Right kidney (tissue), 1 donor: ENCODE measurements at regions not wholly inside any gene's neighbourhood (a gene's known extent, or its start where the extent isn't known, plus 50 kb on each side); places are given as distances from the start of the nearest gene placed in this dataset.
A peak's percentile ranks its signal among the peaks of the same experiment; 100 is the strongest.

ENCODE experiments used
- DNase-seq: peaks from one replicate; pipeline ENCODE4 v3.0.0-alpha.2; 2016

GRCh38 chr3:64830681-64831080, 142.9 kb upstream of the ADAMTS9 start:
- DNase-seq = no peak

- no peak for DNase-seq
Observed at GRCh38 chr3:64829331-64829730, 141.5 kb upstream of the ADAMTS9 start.

- DNase-seq = no peak
Observed at GRCh38 chr3:64828276-64828675, 140.5 kb upstream of the ADAMTS9 start.

- DNase-seq = no peak
Observed at GRCh38 chr3:64827431-64827830, 139.6 kb upstream of the ADAMTS9 start.

- DNase-seq = no peak
Observed at GRCh38 chr3:64827019-64827418, 139.2 kb upstream of the ADAMTS9 start.

- DNase-seq = no peak
Observed at GRCh38 chr3:64825404-64826120, 137.8 kb upstream of the ADAMTS9 start.

- DNase-seq = no peak
Observed at GRCh38 chr3:64824394-64824909, 136.7 kb upstream of the ADAMTS9 start.

- no peak for DNase-seq
Observed at GRCh38 chr3:64818196-64818595, 130.4 kb upstream of the ADAMTS9 start.

- no peak for DNase-seq
Observed at GRCh38 chr3:64816355-64816754, 128.6 kb upstream of the ADAMTS9 start.

- no peak for DNase-seq
Observed at GRCh38 chr3:64815789-64816188, 128.0 kb upstream of the ADAMTS9 start.

GRCh38 chr3:64815195-64815631, 127.4 kb upstream of the ADAMTS9 start:
- no peak for DNase-seq

- no peak for DNase-seq
Observed at GRCh38 chr3:64814351-64814750, 126.6 kb upstream of the ADAMTS9 start.

GRCh38 chr3:64813326-64813725, 125.5 kb upstream of the ADAMTS9 start:
- no peak for DNase-seq

- no peak for DNase-seq
Observed at GRCh38 chr3:64809086-64809485, 121.3 kb upstream of the ADAMTS9 start.

- DNase-seq = no peak
Observed at GRCh38 chr3:64808061-64808460, 120.3 kb upstream of the ADAMTS9 start.

- peak; percentile 29 for DNase-seq
Observed at GRCh38 chr3:64806668-64807605, 119.1 kb upstream of the ADAMTS9 start.

GRCh38 chr3:64805978-64806377, 118.2 kb upstream of the ADAMTS9 start:
- DNase-seq = no peak

- DNase-seq = no peak
Observed at GRCh38 chr3:64805248-64805647, 117.4 kb upstream of the ADAMTS9 start.

- DNase-seq = no peak
Observed at GRCh38 chr3:64803469-64803868, 115.7 kb upstream of the ADAMTS9 start.

GRCh38 chr3:64802460-64802859, 114.7 kb upstream of the ADAMTS9 start:
- no peak for DNase-seq

- no peak for DNase-seq
Observed at GRCh38 chr3:64801856-64802255, 114.1 kb upstream of the ADAMTS9 start.

GRCh38 chr3:64799606-64800005, 111.8 kb upstream of the ADAMTS9 start:
- DNase-seq = no peak

- no peak for DNase-seq
Observed at GRCh38 chr3:64798316-64798715, 110.5 kb upstream of the ADAMTS9 start.
